Glomerular endothelial cell (primary cell): ENCODE measurements at regions not wholly inside any gene's neighbourhood (a gene's known extent, or its start where the extent isn't known, plus 50 kb on each side); places are given as distances from the start of the nearest gene placed in this dataset.
A peak's percentile ranks its signal among the peaks of the same experiment; 100 is the strongest.
"Not testable (repeated sequence)": the region's sequence is repeated elsewhere in the genome, so short reads cannot be mapped to it uniquely, and the experiment has no call there.

Source experiments
- DNase-seq: peaks from one replicate; pipeline ENCODE4 v3.0.0-alpha.2; 2011; ENCODE audit warnings: low read depth, low spot score; ENCODE audit errors: extremely low read depth

GRCh38 chr2:238502088-238502810, 75.5 kb downstream of the ASB1 start:
- DNase-seq = no peak

GRCh38 chr2:238502956-238503791, 76.4 kb downstream of the ASB1 start:
- DNase-seq = no peak

DNA sequence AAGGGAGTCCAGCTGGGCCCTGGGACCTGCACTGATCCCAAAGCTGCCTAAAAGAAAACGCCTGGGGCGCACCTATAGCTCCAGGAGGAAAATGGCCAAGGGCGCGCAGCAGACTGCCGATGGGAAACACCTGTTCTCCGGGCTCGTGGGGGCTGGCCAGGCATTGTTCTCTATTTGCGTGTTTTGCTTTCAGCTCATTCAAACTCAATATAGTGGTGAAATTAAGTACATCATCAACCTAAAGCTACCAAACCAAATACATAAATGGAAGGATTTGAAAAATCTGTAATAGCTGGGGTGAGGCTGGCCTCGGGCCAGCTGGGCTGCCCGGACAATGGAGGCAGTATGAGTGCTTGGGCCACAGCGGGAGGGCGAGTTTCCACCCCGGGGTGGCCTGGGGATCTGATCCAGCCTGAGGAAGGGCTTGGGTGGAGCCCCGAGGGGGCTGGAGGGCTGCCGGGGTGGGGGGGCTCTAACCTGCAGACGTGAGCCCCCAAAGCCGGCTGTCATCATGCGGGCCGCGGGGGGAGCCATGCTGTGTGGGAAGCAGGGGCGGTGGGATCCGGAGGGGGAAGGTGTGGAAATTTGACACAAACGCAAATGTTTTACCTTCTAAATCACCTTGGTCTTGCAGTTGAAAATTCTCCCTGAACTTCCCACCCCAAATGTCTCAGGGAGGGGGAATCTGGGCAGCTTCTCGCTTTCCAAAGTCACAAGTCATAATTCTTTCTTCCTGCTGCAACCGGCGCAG, 77.6 kb downstream of the ASB1 start:
- no peak for DNase-seq

DNA sequence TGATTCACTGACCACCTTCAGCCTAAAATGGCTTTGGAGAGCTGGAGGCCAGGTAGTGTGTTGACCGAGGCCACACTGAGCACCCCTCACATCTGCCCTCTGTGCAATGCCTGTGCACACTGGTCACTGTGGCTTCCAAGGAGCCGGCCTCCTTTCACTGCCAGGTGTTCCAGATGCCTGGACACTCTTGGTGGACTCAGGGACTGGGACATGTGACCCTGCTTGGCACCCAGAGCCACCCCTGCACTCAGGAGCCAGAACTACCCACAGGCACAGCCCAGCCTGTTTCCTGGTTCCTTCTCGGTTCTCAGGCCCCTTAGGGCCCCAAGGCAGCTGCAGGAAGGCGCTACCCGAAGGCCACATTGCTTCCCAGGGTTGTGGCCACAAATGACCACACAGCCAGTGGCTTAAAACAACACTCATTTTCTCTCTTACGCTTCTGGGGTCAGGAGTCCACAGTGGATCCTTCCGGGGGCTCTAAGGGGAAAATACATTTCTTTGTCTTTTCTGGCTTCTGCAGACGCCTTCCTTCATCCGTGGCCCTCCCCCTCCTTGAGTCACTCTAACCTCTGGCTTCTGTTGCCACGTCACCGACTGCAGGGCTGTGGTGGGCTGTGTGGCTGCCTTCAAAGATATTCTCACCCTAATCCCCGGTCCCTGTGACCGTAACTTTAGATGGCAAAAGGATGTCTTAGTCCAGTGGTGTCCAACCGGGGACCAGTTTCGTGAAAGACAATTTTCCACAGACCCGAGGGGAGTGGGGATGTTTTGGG, 78.6 kb downstream of the ASB1 start:
- DNase-seq = no peak

- DNase-seq = no peak
These were observed 79.2 kb downstream of the ASB1 start for GRCh38 chr2:238505892-238506280.

DNA sequence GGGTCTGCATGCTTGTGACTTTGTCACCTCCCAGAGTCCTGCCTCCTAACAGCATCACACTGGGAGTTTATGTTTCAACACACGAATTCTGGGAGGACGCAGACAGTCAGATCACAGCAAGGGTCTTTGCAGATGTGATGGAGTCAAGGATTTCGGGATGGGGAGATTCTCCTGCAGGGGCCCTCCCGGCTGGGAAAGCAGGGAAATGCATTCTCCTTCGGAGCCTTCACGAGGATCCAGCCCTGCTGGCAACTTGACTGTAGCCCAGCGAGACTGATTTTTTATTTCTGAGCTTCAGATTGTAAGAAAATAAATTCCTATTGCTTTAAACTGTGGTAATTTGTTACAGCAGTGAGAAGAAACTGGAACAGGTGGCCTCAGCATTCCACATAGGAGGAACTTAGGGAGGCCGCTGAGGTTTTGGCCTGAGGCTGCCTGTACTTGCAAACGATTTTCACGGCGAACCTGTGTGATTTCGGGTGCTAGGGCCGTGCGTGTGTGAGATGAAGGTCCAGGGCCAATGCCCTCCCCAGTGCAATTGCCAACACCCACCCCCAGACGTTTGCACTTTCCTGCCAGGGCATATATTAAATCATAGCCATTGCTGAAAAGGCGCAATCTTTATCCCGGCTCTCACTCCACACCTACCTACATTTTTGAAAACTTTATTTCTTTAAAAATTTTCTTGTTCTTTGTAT, 79.8 kb downstream of the ASB1 start:
- DNase-seq = no peak

GRCh38 chr2:238507836-238508235, 81.1 kb downstream of the ASB1 start:
- DNase-seq = no peak

DNA sequence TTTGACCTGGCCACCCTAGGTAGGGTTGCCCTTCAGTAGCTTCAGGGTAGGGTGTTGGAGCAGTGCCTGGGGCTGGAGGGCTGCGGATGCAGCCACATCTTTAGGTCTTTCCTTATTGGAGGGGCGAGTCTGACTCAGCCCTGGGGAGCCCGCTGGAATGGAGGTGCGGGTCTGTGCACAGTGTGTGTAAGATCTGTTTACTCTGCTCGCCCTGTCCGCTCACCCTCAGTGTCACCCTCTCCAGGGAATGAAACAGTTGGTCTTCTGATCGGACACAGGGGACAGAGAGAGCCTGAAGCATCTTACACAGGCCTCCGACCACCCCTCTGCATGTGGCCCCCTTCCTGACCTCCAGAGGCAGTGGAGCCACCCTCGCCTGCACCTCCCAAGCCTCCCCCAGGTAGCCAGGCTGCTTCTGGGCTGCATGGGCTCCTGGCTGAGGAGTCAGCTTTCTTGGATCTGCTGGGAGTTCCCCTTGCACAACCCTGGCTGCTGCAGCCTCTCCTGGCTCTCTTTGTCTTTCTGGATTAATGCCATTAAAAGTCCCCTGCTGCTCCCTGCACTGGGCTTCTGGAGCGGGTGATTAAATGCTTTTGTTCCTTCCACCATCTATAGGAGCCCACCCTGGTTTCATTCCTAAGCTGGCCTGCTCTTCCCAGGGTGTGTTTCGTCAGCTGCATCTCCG, 82.6 kb downstream of the ASB1 start:
- no peak for DNase-seq

- DNase-seq = no peak
These were observed 83.2 kb downstream of the ASB1 start for GRCh38 chr2:238509903-238510302.

DNA sequence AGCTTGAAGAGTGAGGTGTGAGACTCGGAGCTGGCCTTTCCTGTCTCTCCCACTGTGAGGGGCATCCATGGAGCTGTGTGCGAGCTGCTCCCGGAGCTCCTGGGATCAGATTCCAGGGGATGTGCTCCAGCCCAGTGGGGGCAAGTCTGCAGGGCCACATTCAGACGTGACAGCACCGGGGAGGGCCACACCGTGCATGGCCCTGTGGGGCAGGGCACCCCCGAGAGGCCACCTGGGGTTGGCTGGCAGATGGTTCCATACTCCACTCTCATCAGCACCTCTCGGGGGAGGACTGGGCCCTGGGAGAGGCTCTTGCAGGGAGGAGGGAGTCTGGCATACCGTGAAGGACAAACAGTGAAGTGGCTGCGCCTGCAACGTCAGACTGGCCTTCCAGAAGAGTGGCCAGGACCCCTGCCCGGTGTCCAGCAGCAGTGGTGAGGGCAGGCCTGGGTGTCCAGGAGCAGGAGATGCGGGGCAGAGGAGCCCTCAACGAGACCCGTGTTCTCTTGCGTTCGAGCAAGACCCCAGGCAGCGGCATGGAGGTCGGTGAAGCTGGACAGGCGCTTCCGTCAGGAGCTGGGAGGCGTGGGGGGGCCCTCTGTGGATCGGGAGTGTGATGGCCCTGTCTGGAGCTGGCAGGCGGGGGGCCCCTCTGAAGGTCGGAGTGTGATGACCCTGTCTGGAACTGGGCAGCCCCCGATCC, 84.3 kb downstream of the ASB1 start:
- no peak for DNase-seq

- DNase-seq = no peak
These were observed 84.9 kb downstream of the ASB1 start for GRCh38 chr2:238511614-238511950.

GRCh38 chr2:238512247-238512867, 85.6 kb downstream of the ASB1 start:
- no peak for DNase-seq

GRCh38 chr2:238513346-238513745, 86.6 kb downstream of the ASB1 start:
- DNase-seq = peak; percentile 14

DNA sequence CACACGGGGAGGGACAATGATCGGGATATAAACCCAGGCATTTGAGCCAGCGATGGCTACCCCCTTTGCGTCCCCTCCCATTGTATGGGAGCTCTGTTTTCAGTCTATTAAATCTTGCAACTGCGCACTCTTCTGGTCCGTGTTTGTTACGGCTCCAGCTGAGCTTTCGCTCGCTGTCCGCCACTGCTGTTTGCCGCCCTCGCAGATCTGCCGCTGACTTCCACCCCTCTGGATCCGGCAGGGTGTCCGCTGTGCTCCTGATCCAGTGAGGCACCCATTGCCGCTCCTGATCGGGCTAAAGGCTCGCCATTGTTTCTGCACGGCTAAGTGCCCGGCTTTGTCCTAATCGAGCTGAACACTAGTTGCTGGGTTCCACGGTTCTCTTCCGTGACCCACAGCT, 87.3 kb downstream of the ASB1 start:
- not testable (repeated sequence) for DNase-seq

GRCh38 chr2:238515377-238515776, 88.7 kb downstream of the ASB1 start:
- DNase-seq = no peak

DNA sequence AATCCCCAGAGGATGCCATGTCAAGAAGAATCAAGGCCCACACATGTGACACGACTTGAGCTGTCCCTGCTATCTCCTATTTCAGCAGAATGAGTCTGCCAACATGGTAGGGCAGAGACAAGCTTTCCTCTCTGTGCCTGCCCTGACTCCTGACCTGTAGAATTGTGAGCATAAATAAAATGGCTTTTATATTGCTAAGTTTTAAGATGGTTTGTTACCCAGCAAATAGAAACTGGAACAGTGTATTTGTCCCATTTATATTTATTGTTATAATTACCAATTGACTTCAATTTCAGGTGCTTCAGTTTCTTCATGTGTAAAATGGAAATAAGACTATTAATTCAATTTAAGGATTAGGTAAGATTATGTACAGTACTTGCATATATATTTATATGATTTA, 90.5 kb downstream of the ASB1 start:
- no peak for DNase-seq

DNA sequence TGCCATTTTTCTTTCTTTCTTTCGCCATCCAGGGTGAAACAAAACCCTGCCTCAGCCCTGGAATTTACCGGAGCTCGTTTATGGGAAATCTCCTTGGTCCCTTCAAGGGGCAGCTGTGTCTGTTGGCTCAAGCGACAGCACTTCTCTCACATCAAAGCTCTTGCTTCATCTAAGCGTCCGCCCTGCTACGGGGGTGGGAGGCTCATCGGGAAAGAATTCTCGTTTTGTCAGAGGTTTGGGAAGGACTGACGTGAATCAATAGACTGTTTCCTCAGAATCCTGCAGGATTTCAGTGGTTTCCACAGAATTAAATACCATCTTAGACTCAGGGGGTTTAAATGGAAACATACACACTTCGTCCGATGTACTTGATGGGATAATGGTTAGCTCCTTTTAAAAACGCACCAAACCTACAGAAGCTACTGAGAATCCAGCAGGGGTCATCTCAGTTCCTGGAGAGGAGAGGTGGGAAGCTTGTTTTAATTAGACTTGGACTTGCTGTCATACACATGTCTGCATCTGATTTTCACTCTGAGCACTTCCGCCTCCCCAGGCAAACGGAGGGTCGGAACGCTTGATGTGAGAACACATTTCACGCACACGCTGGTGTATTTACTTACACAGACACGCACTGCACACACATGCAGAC, 91.6 kb downstream of the ASB1 start:
- DNase-seq = no peak

DNA sequence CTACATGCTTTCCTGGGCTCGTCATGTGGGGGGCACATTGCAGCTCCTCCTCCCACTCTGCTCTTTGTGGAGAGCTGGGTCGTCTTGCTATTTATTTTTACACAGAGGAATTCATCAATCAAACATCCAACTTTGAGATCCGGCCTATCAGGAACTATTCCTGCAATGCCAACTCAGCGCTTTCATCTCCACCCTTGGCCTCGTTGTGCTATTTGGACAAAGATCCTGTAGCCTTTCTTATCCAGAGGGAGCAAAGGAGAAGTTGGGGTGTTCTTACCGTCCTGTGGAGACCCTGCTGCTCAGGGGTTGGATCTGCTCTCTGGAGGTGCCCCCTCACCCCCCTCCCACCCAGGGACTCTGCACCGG, 92.1 kb downstream of the ASB1 start:
- DNase-seq = no peak
